GM19395 (cell line): ENCODE measurements at regions not wholly inside any gene's neighbourhood (a gene's known extent, or its start where the extent isn't known, plus 50 kb on each side); places are given as distances from the start of the nearest gene placed in this dataset.

Experiments
- ATAC-seq: cut with Tn5 transposase; IDR thresholded peaks from one replicate; pipeline ENCODE4 v1.9.1; 2021; ENCODE audit warnings: mild to moderate bottlenecking, moderate library complexity; ENCODE audit not compliant: unreplicated experiment

DNA sequence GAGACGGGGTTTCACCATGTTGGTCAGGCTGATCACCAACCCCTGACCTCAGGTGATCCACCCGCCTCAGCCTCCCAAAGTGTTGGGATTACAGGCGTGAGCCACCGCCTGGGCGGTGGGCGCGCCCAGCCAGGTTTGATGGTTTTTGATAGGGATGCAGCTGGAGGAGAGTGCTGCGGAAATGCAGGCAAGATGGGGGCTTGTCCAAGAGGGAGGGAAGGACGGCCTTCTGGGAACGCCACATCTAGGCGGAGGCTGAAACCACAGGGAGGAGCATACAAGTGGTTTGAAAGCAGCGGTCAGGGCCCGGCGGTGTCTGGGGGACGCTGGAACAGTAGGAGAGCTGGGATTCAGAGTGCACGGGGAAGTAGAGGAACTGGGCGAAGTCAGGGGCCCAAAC, 134.6 kb downstream of the VRK1 start:
- ATAC-seq = no peak

DNA sequence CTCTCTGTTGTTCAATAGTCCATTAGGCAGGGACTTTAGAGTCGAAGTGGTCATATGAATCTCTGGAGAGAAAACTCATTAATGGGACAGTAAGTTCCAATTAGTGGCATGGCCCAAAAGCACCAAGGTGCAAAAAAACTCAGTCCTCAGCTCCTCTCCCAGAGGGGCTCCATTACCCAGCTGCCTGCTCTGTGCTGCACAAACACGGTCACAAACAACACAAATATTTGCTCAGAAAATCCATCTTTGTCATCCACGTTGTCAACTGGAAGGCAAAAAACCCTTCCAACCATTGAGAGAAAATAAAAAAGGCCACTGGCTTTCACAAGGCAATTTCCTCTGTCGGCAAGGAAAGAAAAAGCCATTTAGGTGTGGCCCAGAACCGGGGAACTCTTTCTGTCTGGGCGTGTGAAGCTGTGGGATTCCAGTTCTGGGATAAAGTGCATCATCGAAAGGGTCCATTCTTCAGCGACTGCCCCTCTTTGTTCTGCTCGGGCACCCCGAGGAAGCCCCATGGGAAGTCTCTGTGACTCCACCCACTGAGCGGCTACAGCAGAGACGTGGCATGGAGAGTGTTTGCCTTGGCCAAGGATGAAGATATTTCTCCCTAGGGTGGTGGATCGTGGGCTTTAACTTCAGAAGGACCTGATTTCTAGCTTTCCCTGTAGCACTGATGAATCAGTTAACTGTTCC, 137.6 kb downstream of the VRK1 start:
- ATAC-seq = no peak

DNA sequence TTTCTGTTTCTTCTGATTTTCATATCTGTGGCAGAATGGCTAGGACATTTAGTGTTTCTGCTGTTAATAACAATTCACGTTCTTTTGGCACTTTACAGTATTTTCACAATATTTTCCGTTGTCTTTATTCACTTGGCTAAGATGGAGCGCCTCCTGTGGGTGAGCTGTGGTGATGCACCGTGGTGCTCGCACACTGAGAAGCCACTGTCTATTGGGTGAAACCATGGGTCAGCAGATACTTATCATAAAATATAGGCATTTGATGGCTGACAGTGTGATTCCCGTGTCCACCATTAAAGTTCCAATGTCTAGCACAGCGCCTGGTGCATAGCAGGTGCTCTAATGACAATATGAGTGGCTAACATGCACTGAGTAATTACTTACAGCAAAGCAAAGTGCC, 141.8 kb downstream of the VRK1 start:
- no peak for ATAC-seq

DNA sequence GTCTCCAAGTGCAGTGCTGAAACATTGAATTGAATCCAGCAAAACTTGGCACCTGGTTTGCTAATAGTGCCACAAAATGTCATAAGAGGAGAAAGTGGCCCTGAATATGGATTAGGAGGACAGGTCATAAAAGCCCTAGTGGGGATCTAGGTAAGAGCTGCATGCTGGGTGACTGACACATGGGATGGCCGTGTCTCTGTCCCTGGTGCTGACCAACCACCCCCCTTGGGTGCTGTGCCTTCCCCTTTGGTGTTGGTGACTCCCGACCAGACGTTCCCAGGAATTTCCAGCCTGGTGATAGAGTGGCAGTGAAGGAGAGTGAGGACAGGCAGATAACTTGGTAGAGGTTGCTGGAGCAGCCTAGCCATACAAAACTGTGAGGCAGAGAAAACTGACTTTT, 142.8 kb downstream of the VRK1 start:
- no peak for ATAC-seq

DNA sequence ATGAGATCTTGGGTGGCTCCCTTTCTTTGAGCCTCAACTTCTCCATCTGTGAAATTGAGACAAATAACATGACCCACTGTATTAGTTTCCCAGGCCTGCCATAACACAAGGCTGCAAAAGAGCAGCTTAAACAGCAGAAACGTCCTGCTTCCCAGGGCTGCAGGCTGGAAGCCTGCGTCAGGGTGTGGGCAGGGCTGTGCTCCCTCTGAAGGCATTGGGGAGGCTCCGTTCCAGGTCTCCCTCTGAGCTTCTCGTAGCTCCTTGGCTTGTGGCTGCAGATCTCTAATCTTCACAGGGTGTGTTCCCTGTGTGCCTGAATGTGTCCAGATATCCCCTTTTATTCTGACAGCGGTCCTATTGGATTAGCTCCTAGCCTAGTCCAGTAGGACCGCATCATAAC, 147.1 kb downstream of the VRK1 start:
- no peak for ATAC-seq

DNA sequence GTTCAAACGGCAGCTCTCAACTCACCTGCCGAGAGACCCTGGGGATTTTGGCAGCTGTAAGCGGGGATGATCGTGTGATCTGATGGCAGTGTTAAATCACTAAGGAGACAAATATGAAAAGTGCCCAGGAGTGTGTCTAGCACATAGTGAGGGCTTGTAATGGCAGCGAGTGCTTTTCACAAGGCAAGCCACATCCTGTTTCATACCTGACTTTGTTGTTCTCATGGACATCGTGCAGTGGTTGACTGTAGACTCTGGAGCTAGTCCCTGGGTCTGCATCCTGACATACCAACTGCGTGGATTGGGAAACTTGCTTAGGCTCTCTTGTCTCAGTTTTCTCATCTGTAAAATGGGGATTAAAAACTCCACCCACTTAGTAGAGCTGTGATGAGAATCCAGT, 148.5 kb downstream of the VRK1 start:
- no peak for ATAC-seq

DNA sequence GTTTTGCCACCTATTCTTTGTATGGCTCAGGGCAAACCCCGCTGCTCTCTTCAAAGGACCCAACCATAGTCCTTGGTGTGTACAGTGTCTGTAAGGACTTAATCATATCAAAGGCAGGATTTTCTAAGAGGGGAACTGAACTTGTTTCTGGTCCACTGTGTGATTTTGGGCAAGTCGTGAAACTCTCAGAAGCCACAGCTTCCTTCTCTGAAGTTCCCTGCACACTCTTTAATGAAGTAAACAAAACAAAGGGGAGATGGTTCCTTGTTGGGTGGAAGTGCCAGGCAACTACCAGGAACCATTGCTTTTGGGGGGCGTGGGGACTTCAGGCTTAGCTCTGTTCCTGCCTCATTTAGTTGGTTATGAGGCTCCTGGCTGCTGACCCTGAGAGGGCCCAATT, 152.4 kb downstream of the VRK1 start:
- no peak for ATAC-seq

DNA sequence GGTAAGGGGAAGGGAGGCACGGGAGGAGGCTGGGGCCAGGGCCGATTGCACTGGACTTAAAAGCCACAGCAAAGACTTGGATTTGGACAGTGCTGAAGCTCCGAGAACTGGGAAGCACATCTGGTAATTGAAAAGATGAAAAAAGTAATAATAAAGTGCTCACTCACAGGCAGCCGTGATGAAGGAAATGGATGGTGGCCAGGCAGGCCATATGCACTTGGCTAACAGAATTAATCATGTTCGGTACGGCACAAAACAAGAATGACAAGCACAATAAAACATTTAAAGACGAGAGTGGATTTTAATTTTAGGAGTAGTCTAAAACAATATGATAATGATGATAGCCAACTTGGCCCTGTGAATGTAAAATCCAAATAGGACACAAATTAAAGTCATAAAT, 154.3 kb downstream of the VRK1 start:
- ATAC-seq = no peak

DNA sequence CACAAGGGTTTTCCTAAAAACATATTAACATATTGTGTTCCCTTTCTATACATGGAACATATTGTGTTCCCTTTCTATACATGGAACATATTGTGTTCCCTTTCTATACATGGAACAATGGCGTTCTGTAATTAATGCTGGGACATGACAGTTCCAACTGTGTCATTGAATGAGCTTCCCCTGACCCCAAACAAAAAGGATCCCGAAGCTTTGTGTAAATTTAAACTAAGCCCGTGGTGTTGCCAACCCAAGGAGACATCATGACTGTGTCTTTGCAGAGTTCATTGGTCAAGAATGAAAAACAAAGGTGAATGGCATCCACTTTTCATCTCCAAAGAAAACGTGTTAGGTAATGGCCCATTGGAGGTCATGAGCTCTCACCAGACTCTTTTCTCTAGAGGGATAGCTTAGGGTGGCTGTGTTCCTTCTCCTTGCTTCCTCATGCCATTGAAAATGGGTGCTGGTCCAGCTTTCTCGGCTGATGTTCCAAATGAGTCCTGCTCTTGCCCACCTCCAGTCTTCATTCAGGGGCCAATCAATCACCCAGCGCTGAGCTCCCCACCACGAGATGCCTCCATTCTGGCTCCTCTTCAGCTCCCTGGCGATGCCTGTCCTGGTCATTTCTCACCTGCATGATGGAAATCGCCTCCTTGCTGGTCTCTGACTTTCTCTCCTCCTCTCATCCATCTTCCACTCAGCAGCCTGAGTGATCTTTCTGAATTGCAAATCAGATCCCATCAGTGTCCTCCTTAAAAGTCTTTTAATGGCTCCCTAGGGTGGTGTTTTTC, 156.1 kb downstream of the VRK1 start:
- ATAC-seq = no peak

DNA sequence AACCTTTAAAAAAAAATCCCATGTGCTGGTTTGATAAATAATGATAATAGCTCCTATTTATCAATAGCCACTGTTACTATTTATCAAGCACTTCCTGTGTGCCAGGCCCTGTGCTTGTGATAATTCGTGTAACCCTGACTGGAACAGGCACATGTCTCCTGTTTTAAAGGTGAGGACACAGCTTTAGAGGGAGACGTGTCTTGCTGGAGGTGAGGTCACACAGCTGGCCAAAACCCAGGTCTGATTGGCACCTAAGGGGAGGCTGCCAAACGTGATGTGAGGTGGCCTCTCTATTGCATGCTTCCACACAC, 156.6 kb downstream of the VRK1 start:
- no peak for ATAC-seq

DNA sequence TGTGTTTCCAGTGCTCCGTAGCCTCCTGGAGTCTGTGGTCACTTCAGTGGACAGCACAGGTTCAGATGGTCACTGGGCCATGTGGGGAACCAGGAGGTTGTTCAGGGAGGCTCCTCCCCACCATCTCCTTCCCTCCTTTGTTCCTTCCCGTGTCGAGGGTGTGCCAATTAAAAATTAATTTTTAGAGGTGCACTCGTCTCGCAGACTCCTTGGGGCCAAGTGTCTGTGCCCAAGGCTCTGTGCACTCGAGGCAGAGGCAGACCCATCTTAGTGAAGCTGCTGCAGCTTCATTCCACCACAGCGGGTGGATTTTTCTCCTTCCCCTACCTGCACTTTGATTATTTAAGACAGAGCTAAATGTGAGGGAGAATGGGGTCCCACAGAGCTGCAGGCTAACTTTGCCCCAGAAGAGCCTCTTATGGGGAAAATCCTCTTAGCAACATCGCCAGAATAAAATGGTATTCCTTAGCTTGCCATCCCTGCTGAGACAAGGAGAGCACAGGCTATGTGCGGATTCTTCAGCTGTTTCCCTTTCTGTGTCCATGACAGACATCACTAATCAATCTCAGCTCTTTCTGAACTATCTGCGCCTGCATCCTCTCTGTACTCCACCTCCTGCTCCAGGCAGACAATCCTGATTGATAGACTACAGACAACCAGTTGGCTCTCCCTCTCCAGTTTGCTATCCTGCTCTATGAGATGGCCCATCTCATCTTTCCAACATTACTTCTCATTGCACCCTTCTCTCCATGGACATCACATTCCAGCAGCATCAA, 159.5 kb downstream of the VRK1 start:
- no peak for ATAC-seq

DNA sequence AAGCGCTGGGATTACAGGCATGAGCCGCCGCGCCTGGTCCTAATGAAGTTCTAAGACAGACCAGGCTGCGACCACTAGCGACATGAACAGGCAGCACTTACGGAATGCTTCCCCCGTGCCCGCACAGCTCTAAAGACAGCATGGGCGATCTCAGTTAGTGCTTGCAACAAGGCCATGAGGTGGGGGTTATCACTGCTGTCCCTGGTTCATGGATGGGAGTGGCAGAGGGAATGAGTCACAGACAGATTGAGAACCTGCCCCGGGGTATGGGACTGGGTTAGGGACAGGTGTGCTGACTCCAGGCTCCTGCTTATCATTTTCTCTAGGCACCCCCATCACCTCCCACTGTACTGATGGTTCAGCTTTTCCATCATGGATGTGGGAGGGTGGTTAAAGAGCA, 160.9 kb downstream of the VRK1 start:
- no peak for ATAC-seq

DNA sequence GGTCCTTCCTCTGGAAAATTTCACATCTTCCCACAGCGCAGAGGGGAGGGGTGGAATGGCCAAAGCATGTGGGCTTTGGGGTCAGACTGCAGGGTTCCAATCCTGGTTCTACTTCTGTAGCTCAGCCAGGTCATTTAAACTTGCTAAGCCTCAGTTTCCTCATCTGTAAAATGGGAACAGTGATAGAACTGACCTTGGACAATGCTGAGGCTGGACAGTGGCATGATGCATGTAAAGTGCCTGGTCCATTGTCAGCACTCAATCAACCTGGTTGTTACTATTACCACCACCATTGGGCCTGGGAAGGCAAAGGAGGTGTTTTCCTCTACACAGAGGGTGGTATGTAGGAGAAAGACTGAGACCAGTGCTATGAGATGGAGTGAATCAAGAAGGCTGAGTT, 162.8 kb downstream of the VRK1 start:
- ATAC-seq = no peak

DNA sequence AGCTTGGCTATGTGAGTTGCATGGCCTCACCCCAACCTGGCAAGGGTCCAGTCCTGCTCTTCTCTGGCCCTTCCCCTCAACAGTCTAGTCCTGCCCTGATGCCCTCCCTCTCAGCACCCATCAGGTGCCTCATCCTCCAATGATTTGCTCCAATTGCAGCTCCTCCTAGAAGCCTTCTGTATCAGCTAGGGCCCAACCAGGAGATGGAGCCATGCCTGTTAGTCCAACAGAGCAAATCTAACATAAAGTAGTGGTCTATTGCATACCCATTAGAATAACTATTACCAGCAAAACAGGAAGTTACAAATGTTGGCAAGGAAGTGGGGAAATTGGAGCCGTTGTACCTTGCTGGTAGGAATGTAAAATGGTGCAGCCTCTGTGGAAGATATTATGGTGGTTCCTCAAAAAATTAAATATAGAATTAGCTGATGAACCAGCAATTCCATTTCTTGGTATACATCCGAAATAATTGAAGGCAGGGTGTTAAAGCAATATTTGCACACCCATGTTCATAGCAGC, 163.5 kb downstream of the VRK1 start:
- ATAC-seq = no peak

DNA sequence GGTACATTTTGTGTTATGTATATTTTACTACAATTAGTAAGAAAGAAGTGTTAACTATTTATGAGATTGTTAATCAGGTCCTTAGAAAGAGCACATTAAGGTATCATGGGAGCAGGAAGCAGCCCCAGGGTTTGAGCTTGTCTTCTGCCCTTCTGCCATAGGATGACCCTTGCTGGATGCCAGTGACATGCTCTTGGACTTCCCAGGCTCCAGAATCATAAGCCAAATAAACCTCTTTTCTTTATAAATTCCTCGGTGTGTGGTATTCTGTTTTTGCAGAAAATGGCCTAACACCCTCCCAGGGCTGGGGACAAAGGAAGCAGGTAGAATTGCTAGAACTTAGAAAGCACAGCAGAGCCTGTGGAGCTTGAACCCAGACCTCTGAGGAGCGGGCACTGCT, 164.7 kb downstream of the VRK1 start:
- no peak for ATAC-seq

DNA sequence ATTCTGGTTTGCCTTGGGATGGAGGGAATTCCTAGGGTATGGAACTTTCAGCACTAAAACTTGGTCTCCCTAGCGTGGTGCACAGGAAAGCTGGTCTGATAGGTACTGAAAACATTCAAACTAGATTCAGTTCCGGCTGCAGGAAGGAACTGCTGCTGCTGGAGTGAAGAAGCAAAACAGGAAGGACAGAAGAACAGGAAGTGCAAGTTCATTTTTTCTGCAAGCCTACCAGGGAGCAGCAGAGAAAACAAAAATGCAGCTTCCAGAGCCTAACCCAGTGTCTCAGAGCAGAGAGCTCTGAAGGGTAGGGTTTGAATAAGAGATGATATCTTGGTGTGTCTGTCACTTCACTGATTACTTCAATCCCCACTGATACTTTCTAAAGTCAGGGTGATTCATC, 165.2 kb downstream of the VRK1 start:
- peak; percentile 65 for ATAC-seq

DNA sequence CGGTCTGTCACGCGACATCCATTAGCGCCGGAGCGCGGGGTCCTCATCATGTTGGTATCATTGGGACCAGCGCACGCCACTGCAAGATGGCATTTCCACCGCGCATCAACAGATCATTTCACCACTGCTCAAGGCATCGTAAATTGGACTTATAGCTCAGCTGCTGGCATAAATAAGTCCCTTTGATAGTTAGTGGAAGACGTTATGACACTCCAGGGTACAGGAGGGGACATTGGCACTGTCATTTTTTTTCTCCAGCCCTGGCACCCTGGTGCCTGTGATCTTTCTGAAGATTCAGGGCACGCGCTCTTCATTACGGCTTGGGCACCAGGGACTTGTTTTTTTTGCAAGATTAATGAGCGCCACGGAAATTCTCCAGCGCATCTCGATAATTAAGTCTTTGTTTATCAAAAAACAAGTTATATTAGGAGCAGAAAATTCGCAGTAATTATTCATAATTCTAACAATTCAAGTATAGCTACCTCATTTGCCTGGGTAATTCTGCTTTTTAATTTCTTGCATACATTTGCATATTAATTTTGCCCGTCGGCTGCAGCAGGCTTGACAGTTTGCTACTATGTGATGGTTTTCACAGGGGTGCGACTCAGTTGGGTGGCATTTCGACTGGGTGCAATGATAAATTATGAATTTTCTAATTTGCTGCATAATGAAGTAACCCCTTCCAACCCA, 167.7 kb downstream of the VRK1 start:
- no peak for ATAC-seq

DNA sequence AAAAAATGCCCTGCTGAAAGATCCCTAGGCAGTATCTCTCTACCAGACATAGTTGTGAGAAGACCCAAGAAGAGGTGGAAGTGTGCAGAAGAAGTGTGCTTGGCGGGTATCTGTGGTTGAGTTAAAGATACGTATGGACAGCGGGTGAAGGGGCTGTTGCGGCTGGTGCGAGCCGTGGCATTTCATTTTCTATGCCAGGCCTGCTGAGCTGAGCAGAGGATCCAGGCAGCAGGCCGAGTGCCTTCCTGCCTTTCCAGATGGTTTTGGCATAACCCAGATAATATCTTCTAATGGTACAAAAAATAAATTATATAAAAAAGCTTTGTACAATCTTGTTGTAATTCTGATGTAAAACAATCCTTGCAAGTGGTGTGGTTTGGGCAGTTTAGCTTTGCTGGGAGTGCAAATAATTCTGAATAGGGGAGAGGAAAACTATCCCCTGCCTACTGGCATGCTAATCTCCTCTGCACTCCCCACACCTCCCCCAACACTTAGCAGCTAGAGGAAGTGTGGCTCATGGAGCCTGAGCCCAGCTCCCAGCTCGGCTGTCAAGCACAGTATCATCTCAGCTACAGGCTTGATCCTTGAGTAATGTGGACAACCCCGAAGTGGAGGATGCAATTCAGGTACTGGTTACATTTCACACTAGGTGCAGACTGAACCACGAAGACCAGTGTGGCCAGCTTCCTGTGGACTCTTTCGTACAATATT, 168.9 kb downstream of the VRK1 start:
- no peak for ATAC-seq

DNA sequence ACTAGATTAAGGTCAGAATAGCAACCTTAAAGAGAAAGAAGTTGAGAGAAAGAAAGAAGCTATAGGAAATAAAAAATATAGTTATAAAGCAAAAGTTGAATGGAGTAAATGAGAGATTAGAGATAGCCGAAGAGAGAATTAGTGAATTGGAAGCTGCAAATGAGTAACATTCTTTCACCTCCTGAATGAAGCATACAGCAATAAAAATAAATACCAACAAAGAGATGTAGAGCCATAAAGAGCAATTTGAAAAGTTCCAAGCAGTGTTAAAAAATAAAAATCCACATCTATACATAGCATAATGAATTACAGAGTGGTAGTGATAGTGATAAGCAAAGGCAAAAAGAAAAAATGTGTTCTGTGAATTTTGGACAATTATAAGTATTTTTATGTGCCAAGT, 177.9 kb downstream of the VRK1 start:
- no peak for ATAC-seq

DNA sequence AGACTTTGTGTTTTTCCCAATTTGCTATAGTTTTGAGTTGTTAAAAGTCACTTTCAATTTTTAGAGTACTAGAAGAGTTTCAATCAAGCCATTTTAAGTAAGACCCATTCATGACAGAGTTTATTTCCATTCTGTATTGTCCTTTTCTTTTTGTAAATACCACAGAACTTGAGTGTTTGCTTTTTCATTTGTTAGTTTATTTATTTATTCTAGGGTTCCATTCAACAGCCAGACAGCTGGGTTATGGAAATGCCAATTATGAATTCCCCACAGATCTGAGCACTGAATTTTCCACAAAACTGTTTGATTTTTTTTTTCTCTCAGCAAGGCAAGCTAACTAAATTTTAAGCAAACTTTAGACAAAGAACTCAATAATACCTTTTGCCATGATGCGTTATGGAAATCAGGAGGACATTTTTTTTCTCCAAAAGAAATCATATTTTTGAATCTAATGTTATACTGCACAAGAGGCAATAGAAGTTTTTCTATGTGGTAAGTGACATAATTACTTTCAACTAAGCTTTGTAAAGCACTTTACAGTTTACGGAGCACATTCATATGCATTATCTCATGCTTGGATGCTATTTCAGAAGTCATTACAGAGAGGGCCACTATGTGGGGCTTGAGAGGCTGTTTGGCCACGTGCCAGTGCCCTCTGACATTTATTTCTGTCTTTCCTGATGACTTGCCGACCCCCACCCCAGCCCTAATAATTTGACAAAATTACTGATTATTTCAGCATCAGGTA, 181.5 kb downstream of the VRK1 start:
- ATAC-seq = no peak
